PC-3 (cell line): ENCODE measurements at regions not wholly inside any gene's neighbourhood (a gene's known extent, or its start where the extent isn't known, plus 50 kb on each side); places are given as distances from the start of the nearest gene placed in this dataset.

Source experiments
- ATAC-seq: fragments of 200-7000 bp; cut with Tn5 transposase; 2 replicates; pipeline ENCODE4 v1.9.1; 2020; ENCODE audit warnings: mild to moderate bottlenecking, moderate library complexity
- BruUV-seq: library from RNA; stranded (reverse); fragments of 400-500 nt; replicated peaks from 2 replicates; lab custom pipeline; 2021; lab: Mats Ljungman, UMichigan
- CTCF ChIA-PET: fragments of 300-600 bp; sonication (Branson Sonifier 250); formaldehyde crosslinking; loops from one replicate; lab custom pipeline; 2022; ENCODE audit warnings: antibody characterized with exemption; lab: Charles Lee
- POLR2A ChIA-PET: fragments of 300-600 bp; sonication (Branson Sonifier 250); formaldehyde crosslinking; loops from one replicate; lab custom pipeline; 2022; ENCODE audit warnings: antibody characterized with exemption; ENCODE audit not compliant: unreplicated experiment; lab: Charles Lee
- DNase-seq: peaks from one replicate; pipeline ENCODE4 v3.0.0-alpha.2; 2015
- H2AFZ ChIP-seq: fragments of 300-600 bp; sonication (generic); 2 replicates; pipeline ENCODE4 v1.6.0; 2016; ENCODE audit warnings: antibody characterized with exemption, low read length
- H3F3A ChIP-seq: fragments of 300-600 bp; sonication (generic); one replicate; pipeline ENCODE4 v1.6.0; 2017; ENCODE audit warnings: antibody characterized with exemption, low read length, control low read depth, mild to moderate bottlenecking; ENCODE audit not compliant: unreplicated experiment
- H3K27ac ChIP-seq: fragments of 300-600 bp; sonication (generic); 2 replicates; pipeline ENCODE4 v1.5.1; 2016; ENCODE audit warnings: mild to moderate bottlenecking, low read length
- H3K27me3 ChIP-seq: fragments of 300-600 bp; sonication (generic); 2 replicates; pipeline ENCODE4 v1.6.1; 2016; ENCODE audit warnings: low read length, mixed read lengths
- H3K36me3 ChIP-seq: fragments of 300-600 bp; sonication (generic); 2 replicates; pipeline ENCODE4 v1.6.1; 2016; ENCODE audit warnings: low read depth, mixed run types, low read length, mixed read lengths
- H3K4me1 ChIP-seq: fragments of 300-600 bp; sonication (generic); 2 replicates; pipeline ENCODE4 v1.5.1; 2016; ENCODE audit warnings: low read length; ENCODE audit not compliant: insufficient read depth
- H3K4me2 ChIP-seq: fragments of 300-600 bp; sonication (generic); 2 replicates; pipeline ENCODE4 v1.6.0; 2016; ENCODE audit warnings: low read length
- H3K4me3 ChIP-seq: fragments of 300-600 bp; sonication (generic); 2 replicates; pipeline ENCODE4 v1.5.1; 2016; ENCODE audit warnings: mild to moderate bottlenecking, low read length, mixed read lengths
- H3K79me2 ChIP-seq: fragments of 300-600 bp; sonication (generic); 2 replicates; pipeline ENCODE4 v1.6.1; 2017; ENCODE audit warnings: low read length, mixed read lengths
- H3K9ac ChIP-seq: fragments of 300-600 bp; sonication (generic); 2 replicates; pipeline ENCODE4 v1.6.0; 2016; ENCODE audit warnings: mild to moderate bottlenecking, low read length
- H3K9me2 ChIP-seq: fragments of 300-600 bp; sonication (generic); replicated peaks from 2 replicates; pipeline ENCODE4 v1.6.1; 2016; ENCODE audit warnings: mixed run types, low read length, mixed read lengths
- H3K9me3 ChIP-seq: fragments of 300-600 bp; sonication (generic); 2 replicates; pipeline ENCODE4 v1.6.1; 2016; ENCODE audit warnings: low read length, mixed read lengths
- H4K20me1 ChIP-seq: fragments of 300-600 bp; sonication (generic); 2 replicates; pipeline ENCODE4 v1.6.1; 2016; ENCODE audit warnings: low read length, mixed read lengths
- CTCF ChIP-seq: fragments of 300-600 bp; sonication (generic); conservative IDR thresholded peaks from 2 replicates; pipeline ENCODE4 v1.5.1; 2017; ENCODE audit warnings: antibody characterized with exemption, low read depth, mild to moderate bottlenecking, low read length
- EZH2 ChIP-seq: fragments of 300-600 bp; sonication (generic); IDR thresholded peaks from one replicate; pipeline ENCODE4 v1.6.1; 2017; ENCODE audit warnings: antibody characterized with exemption, mild to moderate bottlenecking, low read length; ENCODE audit not compliant: unreplicated experiment
- EZH2phosphoT487 ChIP-seq: fragments of 300-600 bp; sonication (generic); IDR thresholded peaks from 2 replicates; pipeline ENCODE4 v1.6.1; 2018; ENCODE audit warnings: mild to moderate bottlenecking, antibody characterized with exemption, low read length, borderline replicate concordance
- intact Hi-C: fragments of 100-400 bp; cut with micrococcal nuclease; formaldehyde crosslinking; loops from 2 replicates; pipeline ENCODE4 v1.9.0; 2023

- no peak overlapping the region for H3K4me2 ChIP-seq
- DNase-seq, result no peak
- no peak for TF ChIP-seq EZH2phosphoT487
- H2AFZ ChIP-seq, result no peak overlapping the region
- no peaks in the 10 kb centered on the region for H3F3A ChIP-seq
- no peak overlapping the region for H3K27ac ChIP-seq
- peaks cover 22% of the 10 kb centered on the region for H3K27me3 ChIP-seq
- H3K9me3 ChIP-seq, result no peaks in the 10 kb centered on the region
- ATAC-seq, result no peak
- no peaks in the 10 kb centered on the region for H3K9me2 ChIP-seq
- H3K79me2 ChIP-seq, result no peaks in the 10 kb centered on the region
- no peaks in the 10 kb centered on the region for H3K36me3 ChIP-seq
- H4K20me1 ChIP-seq, result no peaks in the 10 kb centered on the region
- no peak overlapping the region for H3K9ac ChIP-seq
- H3K4me1 ChIP-seq, result no peaks in the 10 kb centered on the region
- CTCF ChIA-PET, result no interaction called here
- no peak overlapping the region for H3K4me3 ChIP-seq
- intact Hi-C loops, result no loop called here
- BruUV-seq, result no TSS peak
- POLR2A ChIA-PET, result no interaction called here
Measured at GRCh38 chr1:75984781-75985180, 52.6 kb upstream of the ASB17 start.

- Histone ChIP-seq H3K27ac (no peak overlapping the region), H3K9me3 (no peaks in the 10 kb centered on the region), H3K9me2 (no peaks in the 10 kb centered on the region), H3K4me3 (no peak overlapping the region), H4K20me1 (no peaks in the 10 kb centered on the region), H3K79me2 (no peaks in the 10 kb centered on the region), H2AFZ (no peak overlapping the region), H3K27me3 (peaks cover 30% of the 10 kb centered on the region), H3K9ac (no peak overlapping the region), H3K36me3 (no peaks in the 10 kb centered on the region), H3F3A (no peaks in the 10 kb centered on the region), H3K4me2 (no peak overlapping the region), H3K4me1 (no peaks in the 10 kb centered on the region)
- intact Hi-C loops, result no loop called here
- TF ChIP-seq EZH2 (no peak), CTCF (no peak), EZH2phosphoT487 (no peak)
- ChIA-PET CTCF (no interaction called here), POLR2A (no interaction called here)
- no peak for ATAC-seq
- peak; percentile 53 for DNase-seq
- BruUV-seq, result no TSS peak
Measured at GRCh38 chr1:75985827-75986226, 53.6 kb upstream of the ASB17 start.

GRCh38 chr1:75986478-75986877 is 54.3 kb upstream of the ASB17 start:
- H3K4me2 ChIP-seq, result no peak overlapping the region
- H3K79me2 ChIP-seq, result no peaks in the 10 kb centered on the region
- H3K9me3 ChIP-seq, result no peaks in the 10 kb centered on the region
- DNase-seq, result no peak
- intact Hi-C loops, result no loop called here
- no TSS peak for BruUV-seq
- H3K27ac ChIP-seq, result no peak overlapping the region
- H2AFZ ChIP-seq, result no peak overlapping the region
- ChIA-PET CTCF (no interaction called here), POLR2A (no interaction called here)
- H3K9me2 ChIP-seq, result no peaks in the 10 kb centered on the region
- no peaks in the 10 kb centered on the region for H3K4me1 ChIP-seq
- H3K27me3 ChIP-seq, result peaks cover 31% of the 10 kb centered on the region
- H3K9ac ChIP-seq, result no peak overlapping the region
- no peaks in the 10 kb centered on the region for H4K20me1 ChIP-seq
- TF ChIP-seq CTCF (no peak), EZH2 (no peak), EZH2phosphoT487 (no peak)
- no peak overlapping the region for H3K4me3 ChIP-seq
- no peak for ATAC-seq
- no peaks in the 10 kb centered on the region for H3F3A ChIP-seq
- H3K36me3 ChIP-seq, result no peaks in the 10 kb centered on the region
